HG03060 (cell line): ENCODE measurements at regions not wholly inside any gene's neighbourhood (a gene's known extent, or its start where the extent isn't known, plus 50 kb on each side); places are given as distances from the start of the nearest gene placed in this dataset.

Source experiments
- ATAC-seq: cut with Tn5 transposase; IDR thresholded peaks from one replicate; pipeline ENCODE4 v1.9.1; 2021; ENCODE audit warnings: low read depth, moderate number of reproducible peaks; ENCODE audit not compliant: unreplicated experiment

GRCh38 chr9:107158321-107158720, 124.8 kb upstream of the RAD23B start:
- ATAC-seq, result no peak

DNA sequence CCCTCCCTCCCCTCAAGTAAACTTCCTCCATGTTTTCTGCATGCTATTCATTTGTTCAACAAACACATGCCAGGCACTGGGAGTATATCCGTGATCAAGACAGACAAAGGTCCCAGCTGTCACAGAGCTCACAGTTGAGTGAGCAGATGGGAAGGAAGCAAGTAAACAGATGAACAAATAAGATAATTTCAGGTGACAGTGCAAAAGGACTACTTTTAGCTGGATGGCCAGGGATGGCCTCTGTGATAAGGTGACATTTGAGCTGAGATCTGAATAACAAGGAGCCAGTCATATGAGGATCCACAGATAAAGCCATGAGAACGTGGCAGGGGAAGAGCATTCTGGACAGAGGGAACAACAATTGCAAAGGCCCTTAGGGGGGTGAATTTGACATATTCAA, 121.7 kb upstream of the RAD23B start:
- no peak for ATAC-seq

- ATAC-seq, result no peak
Observed at GRCh38 chr9:107163370-107163769, 119.7 kb upstream of the RAD23B start.

GRCh38 chr9:107169796-107170195, 113.3 kb upstream of the RAD23B start:
- ATAC-seq, result no peak

DNA sequence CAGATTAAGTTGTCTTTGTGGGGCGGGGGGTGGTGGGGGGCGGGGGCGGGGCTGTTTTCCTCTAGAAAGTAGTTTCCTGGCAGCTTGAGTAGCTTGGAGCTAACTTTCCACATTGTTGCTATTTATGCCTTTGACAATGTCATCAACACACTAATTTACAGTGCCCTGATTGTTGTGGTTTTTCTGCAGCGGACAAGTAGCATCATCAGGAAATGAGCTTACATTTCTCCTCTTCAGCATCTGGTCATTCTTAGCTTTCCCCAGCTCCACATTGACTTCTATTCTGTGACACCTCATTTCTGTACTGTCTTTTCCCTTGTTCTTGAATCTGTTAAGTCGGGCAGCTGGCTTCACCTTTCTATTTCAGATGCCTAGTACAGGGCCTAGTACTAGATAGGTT, 112.3 kb upstream of the RAD23B start:
- ATAC-seq, result no peak

DNA sequence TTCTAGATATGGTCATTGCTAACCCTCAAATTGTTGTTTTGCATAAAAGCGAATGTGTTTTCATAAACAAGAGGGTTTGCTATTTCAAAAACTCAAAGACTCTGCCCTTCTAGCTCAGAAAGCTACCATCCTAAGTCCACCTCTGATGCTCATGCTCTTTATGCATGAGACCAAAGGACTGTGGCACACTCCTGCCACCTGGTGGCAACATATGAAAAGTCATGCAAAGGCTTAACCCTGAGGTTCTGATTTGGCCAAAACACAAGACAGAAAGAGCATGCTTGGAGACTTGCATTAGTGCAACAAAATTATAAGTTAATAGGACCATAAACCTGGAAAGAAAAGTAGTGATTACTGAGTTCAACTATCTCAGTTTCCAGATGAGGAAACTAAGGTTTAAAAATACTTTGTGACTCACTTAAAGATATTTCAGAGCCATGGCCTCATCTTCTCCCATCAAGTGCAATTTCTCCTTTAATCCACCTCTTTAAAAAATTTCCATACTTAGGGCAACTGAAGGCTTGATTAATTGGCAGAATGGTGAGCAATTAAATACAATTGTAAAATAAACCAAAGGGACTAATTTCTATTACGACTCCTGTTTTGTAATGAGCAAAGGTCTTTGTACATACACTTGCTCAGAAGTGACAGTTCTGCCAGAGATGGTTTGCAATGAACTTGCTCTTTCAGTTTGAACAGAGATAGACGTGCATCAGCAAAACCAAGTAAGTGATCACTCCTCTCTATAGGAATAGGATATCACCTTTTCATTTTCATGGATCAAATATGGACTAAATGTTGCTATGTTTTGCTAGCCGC, 110.7 kb upstream of the RAD23B start:
- peak; percentile 50 for ATAC-seq

GRCh38 chr9:107172979-107173347, 110.1 kb upstream of the RAD23B start:
- ATAC-seq, result peak; percentile 33

GRCh38 chr9:107173422-107174180, 109.5 kb upstream of the RAD23B start:
- ATAC-seq, result no peak

DNA sequence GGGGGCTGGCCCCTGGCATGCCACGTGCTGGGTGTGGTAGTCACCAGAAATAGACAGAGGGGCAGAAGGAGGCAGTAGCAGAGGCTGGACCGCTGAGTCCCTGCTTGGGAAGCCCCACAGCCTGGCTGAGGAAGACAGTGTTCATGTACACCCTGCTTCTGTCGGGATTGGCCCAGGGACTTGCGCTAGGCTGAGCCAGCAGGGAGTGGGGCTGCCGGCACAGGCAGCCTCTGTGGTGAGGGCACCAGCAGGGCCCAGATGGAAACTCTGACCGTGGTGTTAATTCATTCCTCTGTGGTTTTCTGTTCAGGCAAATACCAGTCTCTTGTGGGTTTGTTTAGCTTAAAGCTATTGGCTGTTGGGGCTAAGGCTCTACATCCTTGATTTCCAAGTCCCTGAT, 108.6 kb upstream of the RAD23B start:
- ATAC-seq, result peak; percentile 37

- ATAC-seq, result no peak
Observed at GRCh38 chr9:107175041-107175440, 108.0 kb upstream of the RAD23B start.

DNA sequence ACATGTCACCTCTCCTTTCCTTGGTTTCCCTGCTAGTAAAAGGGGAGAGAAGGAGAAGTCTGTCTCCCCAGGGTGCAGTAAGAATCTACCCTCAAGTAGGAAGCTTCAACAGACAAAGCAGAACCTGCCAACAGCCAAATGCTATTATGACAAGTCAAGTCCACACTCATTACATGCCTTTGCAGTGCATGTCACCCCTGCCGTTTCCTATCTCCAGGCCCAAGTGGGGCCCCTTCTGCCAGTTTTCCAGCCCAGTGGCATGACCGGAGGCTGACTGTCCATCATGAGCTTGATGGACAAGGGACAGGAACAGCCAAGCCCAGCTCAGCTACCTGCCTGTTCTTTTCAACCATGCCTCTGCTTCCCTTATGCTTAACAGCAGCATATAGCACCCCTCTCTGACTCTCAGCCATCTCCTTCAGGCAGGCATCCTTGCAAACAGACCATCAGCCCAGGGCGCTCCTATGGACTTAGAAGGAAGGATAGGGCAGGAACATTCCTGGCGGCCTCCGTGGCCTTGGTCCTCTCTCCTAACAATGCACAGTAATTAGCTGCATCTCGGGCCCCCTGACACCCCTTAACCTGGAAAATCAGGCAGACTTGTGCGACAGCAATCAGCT, 107.2 kb upstream of the RAD23B start:
- ATAC-seq, result no peak

GRCh38 chr9:107176436-107177151, 106.5 kb upstream of the RAD23B start:
- no peak for ATAC-seq

DNA sequence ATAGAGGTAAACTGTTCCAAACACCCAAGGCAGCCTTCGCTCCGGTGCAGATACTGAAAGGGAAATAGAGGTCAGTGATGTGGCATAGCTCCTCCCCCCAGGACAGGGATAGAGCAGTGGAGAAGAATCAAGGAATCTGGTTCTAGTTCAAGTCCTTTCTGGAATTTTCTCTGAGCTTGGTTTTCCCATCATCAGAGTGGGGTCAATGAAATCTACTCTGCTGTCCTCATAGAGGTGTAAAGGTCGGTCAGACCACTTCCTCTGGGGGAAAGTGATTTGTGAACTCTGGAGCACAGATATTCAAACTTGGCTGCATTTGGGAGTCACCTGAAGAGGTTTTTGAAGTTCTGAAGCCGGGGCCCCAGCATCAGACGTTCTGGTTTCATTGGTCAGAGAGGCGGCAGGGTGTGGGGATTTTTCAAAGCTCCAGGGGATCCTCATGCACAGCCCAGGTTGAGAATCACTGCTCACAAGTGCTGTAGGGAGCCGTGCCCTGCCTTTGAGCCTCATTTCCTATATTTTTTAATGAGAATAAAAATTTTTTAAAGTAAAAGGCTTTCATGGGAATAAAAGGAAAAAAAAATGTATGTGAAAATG, 105.7 kb upstream of the RAD23B start:
- ATAC-seq, result no peak

DNA sequence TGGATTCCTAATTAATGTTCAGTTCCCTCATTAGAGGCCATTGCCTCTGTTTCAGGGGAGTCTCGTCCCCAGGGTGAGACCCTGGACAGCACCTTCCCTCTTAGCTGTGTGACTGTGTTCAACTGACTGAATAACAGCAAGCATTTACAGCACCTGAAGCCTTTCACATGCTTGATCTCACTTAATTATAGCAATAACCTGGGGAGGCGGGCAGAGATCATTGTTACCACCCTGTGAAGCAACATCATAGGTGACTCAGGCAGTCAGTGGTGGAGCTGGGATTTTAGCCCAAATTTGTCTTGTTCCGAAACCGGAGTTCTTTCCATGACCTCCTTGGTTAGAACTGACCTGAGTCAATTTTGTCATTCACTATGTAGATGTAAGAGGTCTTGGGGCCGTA, 105.2 kb upstream of the RAD23B start:
- ATAC-seq, result no peak

DNA sequence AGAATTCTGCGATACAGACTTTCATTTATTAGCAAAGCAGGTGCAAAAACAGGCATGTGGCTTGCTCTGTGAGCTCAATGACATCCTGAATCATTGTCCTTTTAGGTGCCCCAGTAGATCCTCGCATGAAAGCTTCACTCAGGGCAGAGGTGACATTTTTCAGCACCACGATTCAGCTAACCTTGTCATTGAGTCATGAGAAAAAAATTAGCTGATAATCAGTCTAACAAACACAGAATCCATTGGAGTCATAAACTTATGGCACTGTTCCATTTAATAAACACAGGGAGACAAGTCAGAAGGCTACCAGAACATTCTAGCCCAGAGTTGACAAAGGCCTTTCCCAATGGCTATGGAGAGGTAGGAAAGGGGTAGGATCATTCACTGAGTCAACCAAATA, 104.8 kb upstream of the RAD23B start:
- no peak for ATAC-seq

DNA sequence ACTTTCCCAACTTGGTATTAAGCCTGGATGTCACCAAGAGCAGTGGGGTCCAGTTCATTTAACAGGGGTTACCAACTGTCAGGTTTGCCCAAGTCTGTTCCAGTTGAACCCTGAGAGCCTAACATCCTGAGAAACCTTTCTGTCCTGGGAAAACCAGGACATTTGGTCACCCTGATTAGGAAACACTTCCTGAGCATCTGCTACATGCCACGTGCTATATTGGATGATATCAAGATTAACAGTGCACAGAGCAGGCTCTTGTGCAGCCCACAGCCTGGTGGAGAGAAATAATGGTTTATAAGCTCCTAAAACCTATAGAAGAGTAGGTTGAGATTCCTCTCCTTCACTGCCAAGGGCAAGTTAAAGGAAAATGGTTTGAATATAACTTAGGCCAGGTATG, 102.9 kb upstream of the RAD23B start:
- ATAC-seq, result no peak

DNA sequence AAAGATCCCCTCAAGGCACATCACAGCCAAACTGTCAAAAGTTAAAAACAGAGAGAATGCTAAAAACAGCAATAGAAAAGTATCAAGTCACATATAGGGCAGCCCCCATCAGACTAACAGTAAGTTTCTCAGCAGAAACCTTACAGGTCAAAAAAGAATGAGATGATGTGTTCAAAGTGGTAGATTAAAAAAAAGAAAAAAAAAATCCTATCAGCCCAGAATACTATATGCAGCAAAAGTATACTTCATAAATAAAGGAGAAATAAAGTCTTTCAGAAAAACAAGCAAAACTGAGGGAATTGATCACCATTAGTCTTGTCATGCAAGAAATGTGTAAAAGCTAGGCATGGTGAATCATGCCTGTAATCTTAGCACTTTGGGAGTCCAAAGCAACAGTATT, 99.9 kb upstream of the RAD23B start:
- no peak for ATAC-seq

DNA sequence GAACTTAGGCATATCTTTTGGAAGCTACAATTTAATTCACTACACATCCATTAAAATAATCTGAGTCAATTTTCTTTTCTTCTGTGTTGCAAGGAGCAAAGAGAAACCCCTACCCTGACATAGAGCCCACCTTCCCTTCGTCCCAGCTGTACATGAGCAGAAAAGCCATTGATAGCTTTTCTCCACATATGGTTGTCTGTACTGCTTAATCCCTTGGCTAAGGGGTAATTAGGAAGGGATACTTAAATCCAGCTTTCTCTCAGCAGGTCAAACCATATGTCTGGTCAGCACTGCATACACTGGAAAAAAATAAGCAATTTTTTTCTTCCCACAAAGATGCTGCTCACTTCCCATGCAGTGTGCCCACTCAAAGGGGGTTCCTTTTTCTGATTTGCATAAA, 94.7 kb upstream of the RAD23B start:
- ATAC-seq, result no peak

DNA sequence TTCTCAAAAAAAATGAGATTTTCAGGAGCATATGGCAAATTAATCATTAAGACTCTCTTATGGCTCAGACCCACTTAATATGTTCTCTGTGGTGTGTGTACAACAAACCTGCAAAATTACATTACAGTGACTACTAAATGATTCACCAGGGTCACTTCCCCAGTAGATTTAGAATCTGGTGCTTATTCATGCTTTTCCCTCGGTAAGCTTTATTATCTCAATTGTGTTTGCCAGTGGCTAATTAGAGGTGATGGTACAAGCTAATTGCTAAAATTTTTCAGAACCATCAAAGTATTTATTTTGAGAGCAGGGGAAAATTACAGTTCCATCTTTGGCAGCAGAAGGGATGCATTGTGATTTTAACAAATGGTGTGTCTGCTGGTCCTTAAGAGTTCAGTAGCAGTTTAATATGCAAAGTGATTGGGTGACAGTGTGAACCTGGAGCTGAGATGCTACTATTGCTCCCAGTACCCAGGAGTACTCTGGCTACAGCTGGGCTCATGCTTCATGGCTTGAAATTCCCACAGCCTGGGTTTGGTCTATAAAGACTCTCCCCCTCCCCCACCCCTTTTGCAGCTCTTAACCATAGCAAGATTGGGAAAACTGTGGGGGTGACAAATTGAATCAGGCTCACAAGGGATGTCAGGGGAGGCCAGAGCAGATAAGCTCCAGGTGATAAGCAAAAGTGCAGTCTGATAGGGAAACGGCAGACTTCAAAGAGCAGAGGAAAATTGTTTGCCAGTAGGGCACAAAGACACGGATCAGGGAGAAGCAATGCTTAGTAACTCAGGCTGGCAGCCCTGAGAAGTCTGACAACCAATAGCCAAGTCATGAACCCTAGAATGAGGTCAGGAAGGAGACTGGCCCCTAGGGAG, 92.8 kb upstream of the RAD23B start:
- no peak for ATAC-seq

- no peak for ATAC-seq
Observed at GRCh38 chr9:107190936-107191290, 92.2 kb upstream of the RAD23B start.
